IPS-18a (cell line): ENCODE measurements at regions not wholly inside any gene's neighbourhood (a gene's known extent, or its start where the extent isn't known, plus 50 kb on each side); places are given as distances from the start of the nearest gene placed in this dataset.

ENCODE experiments used
- H3K27ac ChIP-seq: one replicate; pipeline ENCODE4 v1.5.1; 2013; ENCODE audit warnings: low read length
- H3K27me3 ChIP-seq: one replicate; pipeline ENCODE4 v1.6.1; 2013; ENCODE audit warnings: mild to moderate bottlenecking, low read length; ENCODE audit not compliant: control insufficient read depth, insufficient read depth
- H3K36me3 ChIP-seq: one replicate; pipeline ENCODE4 v1.6.1; 2013; ENCODE audit warnings: low read depth, low read length; ENCODE audit not compliant: control insufficient read depth
- H3K4me1 ChIP-seq: one replicate; pipeline ENCODE4 v1.6.1; 2013; ENCODE audit warnings: low read depth, low read length; ENCODE audit not compliant: control insufficient read depth
- H3K4me3 ChIP-seq: one replicate; pipeline ENCODE4 v1.5.1; 2013; ENCODE audit warnings: low read length
- H3K9ac ChIP-seq: one replicate; pipeline ENCODE4 v1.6.1; 2013; ENCODE audit warnings: mild to moderate bottlenecking, low read length, moderate library complexity
- H3K9me3 ChIP-seq: one replicate; pipeline ENCODE4 v1.6.1; 2013; ENCODE audit warnings: low read depth, low read length; ENCODE audit not compliant: control insufficient read depth

- Histone ChIP-seq H3K4me3 (no peak overlapping the region), H3K27ac (no peak overlapping the region), H3K9me3 (no peaks in the 10 kb centered on the region), H3K9ac (no peak overlapping the region), H3K4me1 (peaks cover 21% of the 10 kb centered on the region), H3K27me3 (no peaks in the 10 kb centered on the region), H3K36me3 (no peaks in the 10 kb centered on the region)
These were observed 498.7 kb upstream of the MKI67 start for GRCh38 chr10:128624656-128625530.

DNA sequence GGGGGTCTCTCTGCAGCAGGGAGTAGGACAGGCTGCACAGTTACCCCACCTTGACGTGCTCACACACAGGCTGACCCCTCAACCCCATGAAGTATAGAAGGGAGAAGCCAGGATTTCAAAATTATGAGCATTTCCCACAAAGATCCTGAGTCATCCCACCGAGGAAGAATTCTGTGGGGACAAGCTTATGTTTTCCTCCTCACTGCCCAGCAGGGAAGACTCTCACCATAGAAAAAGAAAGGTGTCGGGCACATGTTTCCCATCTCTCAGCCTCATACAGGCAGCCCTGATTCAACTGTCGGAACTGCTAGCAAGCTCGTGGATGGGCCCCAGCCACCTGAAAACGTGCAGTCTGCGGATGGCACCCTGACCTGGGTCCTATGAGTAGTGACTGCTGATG is 499.7 kb upstream of the MKI67 start:
- Histone ChIP-seq H3K9ac (no peak overlapping the region), H3K9me3 (no peaks in the 10 kb centered on the region), H3K36me3 (no peaks in the 10 kb centered on the region)

DNA sequence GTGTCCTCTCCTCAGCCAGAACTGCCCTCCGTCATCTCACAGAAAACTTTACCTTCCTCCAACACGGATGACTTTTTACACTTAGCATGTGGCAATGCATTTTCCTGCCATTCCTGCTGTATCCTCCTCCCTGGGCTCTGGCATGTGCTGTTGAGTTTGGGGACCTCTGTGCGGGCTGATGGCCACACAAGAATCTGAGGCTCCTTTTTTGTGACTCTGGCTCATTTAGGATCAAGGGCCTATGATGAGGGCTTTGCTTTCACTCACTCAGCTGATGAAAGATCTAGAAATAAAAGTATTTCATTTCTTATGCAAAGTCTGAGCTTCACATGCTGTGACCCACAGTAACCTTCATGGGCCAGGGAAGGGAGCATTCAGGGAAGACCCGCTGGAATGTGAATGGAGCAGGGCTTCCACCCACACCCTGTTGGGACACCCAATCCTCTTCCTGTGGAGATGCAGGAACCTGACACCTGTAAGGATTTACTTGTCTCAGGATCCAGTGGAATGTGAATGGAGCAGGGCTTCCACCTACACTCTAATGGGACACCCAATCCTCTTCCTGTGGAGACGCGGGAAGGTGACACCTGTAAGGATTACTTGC is 500.3 kb upstream of the MKI67 start:
- peaks cover 26% of the 10 kb centered on the region for H3K4me1 ChIP-seq
- no peak overlapping the region for H3K9ac ChIP-seq
- H3K4me3 ChIP-seq: no peak overlapping the region
- no peaks in the 10 kb centered on the region for H3K36me3 ChIP-seq
- no peaks in the 10 kb centered on the region for H3K9me3 ChIP-seq
- no peak overlapping the region for H3K27ac ChIP-seq
- H3K27me3 ChIP-seq: no peaks in the 10 kb centered on the region

More for the DNA sequence above, 499.7 kb upstream of the MKI67 start:
- Histone ChIP-seq H3K27ac (no peak overlapping the region), H3K4me3 (no peak overlapping the region), H3K4me1 (peaks cover 24% of the 10 kb centered on the region), H3K27me3 (no peaks in the 10 kb centered on the region)

DNA sequence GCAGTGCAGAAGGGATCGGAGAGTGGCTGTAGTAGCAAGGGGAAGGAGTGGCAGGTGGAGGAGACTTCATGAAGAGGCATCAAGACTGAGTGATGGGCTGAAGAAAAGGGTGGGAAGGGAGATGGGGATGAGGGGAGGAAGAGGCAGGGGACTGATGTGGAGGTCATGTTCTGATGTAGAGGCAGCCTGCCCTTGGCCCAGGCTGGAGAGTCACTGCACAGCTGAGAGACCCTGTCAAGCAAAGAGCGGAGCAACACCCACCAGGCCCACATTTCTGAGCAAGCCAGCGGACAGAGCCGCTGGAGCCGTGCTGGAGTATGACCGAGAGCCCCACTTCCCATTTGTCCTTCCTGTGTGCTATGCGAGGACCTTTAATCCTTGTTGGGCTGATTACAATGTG is 501.6 kb upstream of the MKI67 start:
- Histone ChIP-seq H3K4me3 (no peak overlapping the region), H3K36me3 (no peaks in the 10 kb centered on the region), H3K4me1 (peaks cover 26% of the 10 kb centered on the region), H3K27me3 (no peaks in the 10 kb centered on the region), H3K27ac (no peak overlapping the region), H3K9ac (no peak overlapping the region), H3K9me3 (no peaks in the 10 kb centered on the region)

GRCh38 chr10:128628252-128628651 is 502.0 kb upstream of the MKI67 start:
- no peaks in the 10 kb centered on the region for H3K36me3 ChIP-seq
- H3K4me3 ChIP-seq: no peak overlapping the region
- H3K4me1 ChIP-seq: peaks cover 26% of the 10 kb centered on the region
- H3K9me3 ChIP-seq: no peaks in the 10 kb centered on the region
- H3K9ac ChIP-seq: no peak overlapping the region
- H3K27ac ChIP-seq: no peak overlapping the region
- no peaks in the 10 kb centered on the region for H3K27me3 ChIP-seq

DNA sequence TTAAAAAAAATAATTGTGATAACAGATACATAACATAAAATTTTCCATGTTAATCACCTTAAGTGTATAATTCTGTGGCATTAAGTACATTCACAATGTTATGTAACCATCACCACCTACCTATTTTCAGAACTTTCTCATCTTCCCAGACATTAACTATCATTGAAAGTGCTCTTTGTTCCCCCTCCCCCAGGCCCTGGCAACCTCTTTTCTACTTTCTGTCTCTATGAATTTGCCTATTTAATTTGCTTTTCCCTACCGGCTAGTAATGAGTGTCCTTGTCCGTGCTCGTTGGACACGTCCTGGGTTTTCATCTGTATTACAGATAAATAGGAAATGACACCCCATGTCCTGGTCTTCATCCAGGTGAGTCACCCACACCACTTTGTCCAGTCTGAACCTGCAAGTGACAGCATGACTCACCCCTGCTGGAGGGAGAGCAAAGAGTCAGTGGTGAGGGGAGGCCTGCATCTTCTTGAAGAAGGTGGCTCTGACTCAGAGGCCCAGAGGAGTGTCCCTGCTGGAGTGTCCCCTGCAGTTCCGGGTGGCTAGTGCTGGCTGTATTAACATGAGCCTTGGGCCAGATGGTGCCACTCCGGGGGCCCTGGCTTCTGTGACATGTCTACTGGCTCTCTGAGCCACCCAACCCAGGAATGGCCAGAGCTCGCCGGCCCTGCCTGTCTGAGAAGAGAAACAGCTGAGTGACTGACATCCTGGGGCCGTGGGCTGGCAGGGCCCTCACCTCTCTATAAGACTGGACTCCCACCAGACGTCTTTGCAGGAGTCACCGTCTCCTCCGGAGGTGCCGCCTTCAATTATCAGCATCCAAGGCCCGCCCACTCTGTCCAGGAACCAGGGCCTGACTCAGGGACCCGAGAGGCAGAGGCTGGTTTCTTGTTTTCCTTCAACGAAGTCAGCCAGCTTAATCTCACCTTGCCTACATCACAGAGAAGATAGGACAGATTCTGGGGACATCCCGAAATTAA is 503.2 kb upstream of the MKI67 start:
- H3K9ac ChIP-seq: no peak overlapping the region
- no peaks in the 10 kb centered on the region for H3K9me3 ChIP-seq
- H3K4me1 ChIP-seq: peaks cover 26% of the 10 kb centered on the region
- H3K36me3 ChIP-seq: no peaks in the 10 kb centered on the region
- H3K27ac ChIP-seq: no peak overlapping the region
- no peaks in the 10 kb centered on the region for H3K27me3 ChIP-seq
- no peak overlapping the region for H3K4me3 ChIP-seq

GRCh38 chr10:128630787-128631252 is 504.6 kb upstream of the MKI67 start:
- Histone ChIP-seq H3K4me1 (peaks cover 24% of the 10 kb centered on the region), H3K9ac (no peak overlapping the region), H3K27ac (no peak overlapping the region)

DNA sequence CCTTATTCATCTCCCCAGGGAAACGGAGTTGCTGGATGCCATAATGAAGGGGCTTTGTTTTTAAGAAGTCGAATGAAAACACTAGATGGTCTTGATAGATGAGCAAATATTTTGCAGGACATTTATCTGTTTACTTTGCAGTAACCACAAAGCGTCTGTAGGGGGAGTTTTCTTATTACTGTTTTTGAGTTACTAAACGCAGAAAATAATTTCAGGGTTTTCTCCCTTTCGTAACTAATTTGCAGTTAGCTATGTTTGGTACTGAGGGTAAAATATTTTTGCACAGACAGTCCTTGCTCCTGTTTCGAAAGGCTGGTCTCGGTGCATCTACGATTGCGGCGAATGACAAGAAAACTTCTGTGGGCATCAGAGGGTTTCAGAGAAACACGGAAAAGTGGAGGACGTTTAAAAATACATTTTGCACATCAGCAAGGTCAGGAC is 505.6 kb upstream of the MKI67 start:
- no peak overlapping the region for H3K27ac ChIP-seq
- H3K36me3 ChIP-seq: no peaks in the 10 kb centered on the region
- no peaks in the 10 kb centered on the region for H3K9me3 ChIP-seq
- H3K4me1 ChIP-seq: peaks cover 14% of the 10 kb centered on the region
- no peak overlapping the region for H3K9ac ChIP-seq
- H3K27me3 ChIP-seq: no peaks in the 10 kb centered on the region
- no peak overlapping the region for H3K4me3 ChIP-seq

More at GRCh38 chr10:128630787-128631252, 504.6 kb upstream of the MKI67 start:
- H3K36me3 ChIP-seq: no peaks in the 10 kb centered on the region
- H3K27me3 ChIP-seq: no peaks in the 10 kb centered on the region
- no peak overlapping the region for H3K4me3 ChIP-seq
- no peaks in the 10 kb centered on the region for H3K9me3 ChIP-seq

DNA sequence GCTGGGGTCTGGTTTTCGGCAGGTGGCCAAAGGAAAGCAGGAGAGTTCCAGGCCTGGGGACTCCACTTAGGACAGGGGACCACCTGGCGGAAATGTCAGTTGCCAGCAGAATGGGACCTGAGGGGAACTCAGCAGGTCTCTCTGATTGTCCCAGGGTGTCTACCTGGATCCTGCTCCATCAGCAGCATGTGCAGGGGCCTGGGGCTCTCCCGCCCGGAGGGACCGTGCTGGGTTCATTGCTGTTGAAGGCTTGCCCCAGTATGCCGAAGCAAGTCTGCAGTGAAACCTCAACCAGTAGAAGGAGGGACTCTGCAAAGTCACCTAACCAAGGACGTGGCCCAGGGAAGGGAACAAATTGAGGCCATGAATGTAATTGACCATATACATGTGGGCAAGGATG is 506.5 kb upstream of the MKI67 start:
- H3K27me3 ChIP-seq: no peaks in the 10 kb centered on the region
- no peaks in the 10 kb centered on the region for H3K36me3 ChIP-seq
- H3K9me3 ChIP-seq: no peaks in the 10 kb centered on the region
- peaks cover 12% of the 10 kb centered on the region for H3K4me1 ChIP-seq
- no peak overlapping the region for H3K4me3 ChIP-seq
- H3K9ac ChIP-seq: no peak overlapping the region
- H3K27ac ChIP-seq: no peak overlapping the region

DNA sequence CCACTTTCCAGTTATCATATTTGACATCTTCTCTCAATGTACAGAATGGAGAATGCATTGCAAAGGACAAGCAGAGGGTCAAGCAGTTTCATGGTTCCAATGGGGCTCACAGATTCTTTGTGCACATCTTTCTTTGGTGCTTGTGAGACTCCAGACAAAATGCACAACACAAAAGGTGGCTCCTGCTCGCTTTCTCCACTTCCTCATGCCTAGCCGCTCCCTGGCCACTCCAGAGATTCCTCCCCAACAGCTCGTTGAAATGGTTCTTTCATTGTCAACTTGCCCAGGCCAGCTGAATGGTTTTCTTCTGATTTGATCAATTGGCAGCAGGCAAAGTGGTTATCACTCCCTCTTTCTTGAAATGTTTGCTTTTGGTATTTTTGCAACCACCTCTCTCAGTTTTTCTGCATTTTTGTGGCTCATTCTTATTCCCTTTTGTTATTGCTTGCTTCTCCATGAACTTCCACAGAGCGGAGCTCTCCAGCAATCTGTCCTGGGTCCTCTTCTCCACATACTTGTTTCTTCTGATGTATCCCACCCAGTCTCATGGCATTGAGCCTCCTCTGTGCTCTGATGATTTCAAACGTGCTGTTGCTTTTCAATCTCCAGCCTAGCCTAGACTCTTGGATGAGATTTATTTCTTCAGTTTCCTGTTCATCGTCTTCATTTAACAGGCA is 507.8 kb upstream of the MKI67 start:
- Histone ChIP-seq H3K9me3 (no peaks in the 10 kb centered on the region), H3K36me3 (no peaks in the 10 kb centered on the region), H3K9ac (no peak overlapping the region), H3K4me3 (no peak overlapping the region), H3K27ac (no peak overlapping the region), H3K4me1 (peaks cover 5% of the 10 kb centered on the region), H3K27me3 (no peaks in the 10 kb centered on the region)

DNA sequence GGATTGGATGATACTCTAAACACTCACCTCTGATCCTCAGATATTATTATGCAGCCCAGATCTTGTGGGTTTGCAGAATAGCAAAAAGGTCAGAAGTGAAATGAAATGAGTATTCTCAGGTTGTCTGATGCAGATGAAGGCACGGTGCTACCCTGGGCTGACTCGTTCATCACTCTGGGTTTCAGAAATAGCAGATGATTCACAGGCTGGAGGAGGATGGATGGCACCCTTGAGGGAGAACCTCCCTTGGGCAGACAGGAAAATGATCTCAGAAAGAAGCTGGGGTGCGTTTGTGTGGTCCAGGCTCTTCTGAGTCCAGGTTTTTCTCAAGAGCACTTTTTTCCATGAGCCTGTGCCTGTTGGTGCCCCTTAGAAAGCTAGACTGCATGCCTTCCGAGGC is 515.8 kb upstream of the MKI67 start:
- Histone ChIP-seq H3K27ac (no peak overlapping the region), H3K27me3 (no peaks in the 10 kb centered on the region), H3K9me3 (no peaks in the 10 kb centered on the region), H3K4me3 (no peak overlapping the region), H3K36me3 (no peaks in the 10 kb centered on the region), H3K9ac (no peak overlapping the region), H3K4me1 (no peaks in the 10 kb centered on the region)
